H7 (cell line): ENCODE measurements at regions not wholly inside any gene's neighbourhood (a gene's known extent, or its start where the extent isn't known, plus 50 kb on each side); places are given as distances from the start of the nearest gene placed in this dataset.

Experiments
- DNase-seq: peaks from one replicate; pipeline ENCODE4 v3.0.0; 2012
- H3K27me3 ChIP-seq: 2 replicates; pipeline ENCODE4 v1.6.0; 2011; ENCODE audit warnings: mild to moderate bottlenecking, low read length; ENCODE audit not compliant: control insufficient read depth, insufficient read depth
- H3K36me3 ChIP-seq: replicated peaks from 2 replicates; pipeline ENCODE4 v1.5.1; 2011; ENCODE audit warnings: low read length; ENCODE audit not compliant: control insufficient read depth, insufficient read depth
- H3K4me3 ChIP-seq: 2 replicates; pipeline ENCODE4 v1.5.1; 2011; ENCODE audit warnings: low read depth, mild to moderate bottlenecking, control low read depth, low read length, moderate library complexity; ENCODE audit not compliant: insufficient read depth

- H3K4me3 ChIP-seq = no peak overlapping the region
- H3K27me3 ChIP-seq = no peaks in the 10 kb centered on the region
- H3K36me3 ChIP-seq = no peaks in the 10 kb centered on the region
- no peak for DNase-seq
These were observed 113.4 kb upstream of the PFN2 start for GRCh38 chr3:150084128-150084527.

- DNase-seq = no peak
- H3K27me3 ChIP-seq = no peaks in the 10 kb centered on the region
- no peaks in the 10 kb centered on the region for H3K36me3 ChIP-seq
- no peak overlapping the region for H3K4me3 ChIP-seq
These were observed 113.0 kb upstream of the PFN2 start for GRCh38 chr3:150083655-150084042.

GRCh38 chr3:150082898-150083654 is 112.4 kb upstream of the PFN2 start:
- Histone ChIP-seq H3K36me3 (no peaks in the 10 kb centered on the region), H3K4me3 (no peak overlapping the region), H3K27me3 (no peaks in the 10 kb centered on the region)
- no peak for DNase-seq

- no peak for DNase-seq
These were observed 110.4 kb upstream of the PFN2 start for GRCh38 chr3:150081084-150081483.

GRCh38 chr3:150080058-150080730 is 109.5 kb upstream of the PFN2 start:
- Histone ChIP-seq H3K4me3 (no peak overlapping the region), H3K27me3 (no peaks in the 10 kb centered on the region), H3K36me3 (no peaks in the 10 kb centered on the region)
- DNase-seq = peak; percentile 13

More at GRCh38 chr3:150081084-150081483, 110.4 kb upstream of the PFN2 start:
- Histone ChIP-seq H3K36me3 (no peaks in the 10 kb centered on the region), H3K27me3 (no peaks in the 10 kb centered on the region), H3K4me3 (no peak overlapping the region)

GRCh38 chr3:150079029-150079739 is 108.5 kb upstream of the PFN2 start:
- Histone ChIP-seq H3K27me3 (no peaks in the 10 kb centered on the region), H3K36me3 (no peaks in the 10 kb centered on the region), H3K4me3 (no peak overlapping the region)
- no peak for DNase-seq

- H3K36me3 ChIP-seq = no peaks in the 10 kb centered on the region
- no peak for DNase-seq
- no peaks in the 10 kb centered on the region for H3K27me3 ChIP-seq
- H3K4me3 ChIP-seq = no peak overlapping the region
These were observed 107.0 kb upstream of the PFN2 start for GRCh38 chr3:150077581-150078247.

GRCh38 chr3:150077107-150077506 is 106.4 kb upstream of the PFN2 start:
- H3K36me3 ChIP-seq = no peaks in the 10 kb centered on the region
- H3K27me3 ChIP-seq = no peaks in the 10 kb centered on the region
- DNase-seq = no peak
- H3K4me3 ChIP-seq = no peak overlapping the region

- no peaks in the 10 kb centered on the region for H3K36me3 ChIP-seq
- H3K4me3 ChIP-seq = no peak overlapping the region
- no peak for DNase-seq
- H3K27me3 ChIP-seq = no peaks in the 10 kb centered on the region
These were observed 105.7 kb upstream of the PFN2 start for GRCh38 chr3:150076443-150076842.

GRCh38 chr3:150075417-150075865 is 104.7 kb upstream of the PFN2 start:
- H3K36me3 ChIP-seq = no peaks in the 10 kb centered on the region
- H3K27me3 ChIP-seq = no peaks in the 10 kb centered on the region
- DNase-seq = no peak
- H3K4me3 ChIP-seq = no peak overlapping the region

GRCh38 chr3:150074697-150075416 is 104.2 kb upstream of the PFN2 start:
- DNase-seq = no peak
- H3K36me3 ChIP-seq = no peaks in the 10 kb centered on the region
- H3K27me3 ChIP-seq = no peaks in the 10 kb centered on the region
- H3K4me3 ChIP-seq = no peak overlapping the region

- DNase-seq = no peak
- H3K36me3 ChIP-seq = no peaks in the 10 kb centered on the region
- no peaks in the 10 kb centered on the region for H3K27me3 ChIP-seq
- H3K4me3 ChIP-seq = no peak overlapping the region
These were observed 103.6 kb upstream of the PFN2 start for GRCh38 chr3:150074277-150074676.

GRCh38 chr3:150073513-150073912 is 102.8 kb upstream of the PFN2 start:
- no peaks in the 10 kb centered on the region for H3K36me3 ChIP-seq
- H3K27me3 ChIP-seq = no peaks in the 10 kb centered on the region
- H3K4me3 ChIP-seq = no peak overlapping the region
- no peak for DNase-seq

- Histone ChIP-seq H3K27me3 (no peaks in the 10 kb centered on the region; the same call in 1 of the 2 replicates), H3K4me3 (no peak overlapping the region), H3K36me3 (no peaks in the 10 kb centered on the region)
- no peak for DNase-seq
These were observed 102.3 kb upstream of the PFN2 start for GRCh38 chr3:150073031-150073430.
